ENCODE measurements at regions not wholly inside any gene's neighbourhood (a gene's known extent, or its start where the extent isn't known, plus 50 kb on each side); places are given as distances from the start of the nearest gene placed in this dataset.
A peak's percentile ranks its signal among the peaks of the same experiment; 100 is the strongest.

- TF ChIP-seq ZNF462 (CRISPR knock-in tag; IDR thresholded peaks at IDR 0.05): no peak
Observed at GRCh38 chr3:21294768-21295167, 456.2 kb downstream of the ZNF385D start (continued).

GRCh38 chr3:21292971-21293370, 458.0 kb downstream of the ZNF385D start:
- H3K27me3 ChIP-seq (ENCODE audit: insufficient read depth): no peaks in the 10 kb centered on the region
- H3K9me2 ChIP-seq (ENCODE audit: insufficient read depth): no peaks in the 10 kb centered on the region; the same call in 1 of the 2 replicates
- H3K79me2 ChIP-seq (replicated peaks; ENCODE audit: insufficient read depth): no peaks in the 10 kb centered on the region
- no peak overlapping the region for H3K4me2 ChIP-seq
- no peaks in the 10 kb centered on the region for H3K27me3 Mint-ChIP-seq (ENCODE audit: insufficient read depth, low read depth, poor library complexity)
- no peaks in the 10 kb centered on the region for H3K4me1 ChIP-seq (ENCODE audit: insufficient read depth)
- ATAC-seq: no peak
- no peaks in the 10 kb centered on the region for H4K20me1 ChIP-seq (replicated peaks; ENCODE audit: insufficient read depth)
- H2AFZ ChIP-seq: no peak overlapping the region
- no peaks in the 10 kb centered on the region for H3F3A ChIP-seq (replicated peaks; ENCODE audit: low read depth)
- H3K27ac Mint-ChIP-seq: no peak overlapping the region
- no peak for DNase-seq (ENCODE audit: low spot score)
- no peaks in the 10 kb centered on the region for H3K36me3 ChIP-seq (ENCODE audit: insufficient read depth)
- no peak overlapping the region for H3K4me3 Mint-ChIP-seq
- 0 out of 3 replicates have a peak, but pooled peaks cover under 1% of the 10 kb centered on the region for H3K36me3 Mint-ChIP-seq (ENCODE audit: low read depth)
- no peak for TF ChIP-seq ZNF114 (CRISPR knock-in tag; IDR thresholded peaks at IDR 0.05)
- no peak overlapping the region for H3K27ac ChIP-seq (ENCODE audit: low read depth)
- 0 out of 3 replicates have a peak, but pooled peaks cover under 1% of the 10 kb centered on the region for H3K9me3 Mint-ChIP-seq
- no peaks in the 10 kb centered on the region for H3K4me1 Mint-ChIP-seq
- no peak overlapping the region for H3K4me3 ChIP-seq

- H3F3A ChIP-seq (replicated peaks; ENCODE audit: low read depth): no peaks in the 10 kb centered on the region
- no peak overlapping the region for H3K4me3 Mint-ChIP-seq
- no peaks in the 10 kb centered on the region for H3K27me3 ChIP-seq (ENCODE audit: insufficient read depth)
- DNase-seq (ENCODE audit: low spot score) (peak; percentile 4), ATAC-seq (no peak)
- H3K9me2 ChIP-seq (ENCODE audit: insufficient read depth): peaks cover 3% of the 10 kb centered on the region; the same call in 1 of the 2 replicates
- H3K27me3 Mint-ChIP-seq (ENCODE audit: insufficient read depth, low read depth, poor library complexity): no peaks in the 10 kb centered on the region
- H2AFZ ChIP-seq: no peak overlapping the region
- H3K4me1 Mint-ChIP-seq: no peaks in the 10 kb centered on the region
- no peaks in the 10 kb centered on the region for H3K36me3 ChIP-seq (ENCODE audit: insufficient read depth)
- no peaks in the 10 kb centered on the region for H4K20me1 ChIP-seq (replicated peaks; ENCODE audit: insufficient read depth)
- TF ChIP-seq CTCF (conservative IDR thresholded peaks at IDR 0.05; ENCODE audit: low read depth in 2 of 2) (peak; percentile 57 to 67), ZNF331 (CRISPR knock-in tag; IDR thresholded peaks at IDR 0.05; ENCODE audit: low read depth) (no peak), CREB1 (CRISPR knock-in tag; IDR thresholded peaks at IDR 0.05; ENCODE audit: low read depth) (no peak), ETS1 (IDR thresholded peaks at IDR 0.05) (no peak)
- H3K27ac Mint-ChIP-seq: no peak overlapping the region
- no peaks in the 10 kb centered on the region for H3K79me2 ChIP-seq (replicated peaks; ENCODE audit: insufficient read depth)
- H3K9me3 Mint-ChIP-seq: peaks cover 22% of the 10 kb centered on the region
- no peak overlapping the region for H3K4me3 ChIP-seq
- peaks cover 15% of the 10 kb centered on the region for H3K36me3 Mint-ChIP-seq (ENCODE audit: low read depth)
- no peak overlapping the region for H3K4me2 ChIP-seq
- H3K4me1 ChIP-seq (ENCODE audit: insufficient read depth): no peaks in the 10 kb centered on the region
- no peak overlapping the region for H3K27ac ChIP-seq (ENCODE audit: low read depth)
Observed at GRCh38 chr3:21290557-21290956, 460.5 kb downstream of the ZNF385D start.
